ENCODE measurements at regions not wholly inside any gene's neighbourhood (a gene's known extent, or its start where the extent isn't known, plus 50 kb on each side); places are given as distances from the start of the nearest gene placed in this dataset.

- Histone ChIP-seq H3K27me3 (no peaks in the 10 kb centered on the region), H3K9me3 (no peaks in the 10 kb centered on the region), H3K4me1 (no peaks in the 10 kb centered on the region), H3K27ac (no peak overlapping the region), H3K4me3 (no peak overlapping the region), H3K36me3 (no peaks in the 10 kb centered on the region), H3K9ac (ENCODE audit: low read depth in 2 of 2, low read length in 2 of 2) (no peak overlapping the region)
- no peak for TF ChIP-seq CTCF (IDR thresholded peaks at IDR 0.05)
- no peak for DNase-seq
- intact Hi-C loops (cut with DNase I) = no loop called here
Observed at GRCh38 chr7:115462301-115463015, 540.6 kb downstream of the MDFIC start.

DNA sequence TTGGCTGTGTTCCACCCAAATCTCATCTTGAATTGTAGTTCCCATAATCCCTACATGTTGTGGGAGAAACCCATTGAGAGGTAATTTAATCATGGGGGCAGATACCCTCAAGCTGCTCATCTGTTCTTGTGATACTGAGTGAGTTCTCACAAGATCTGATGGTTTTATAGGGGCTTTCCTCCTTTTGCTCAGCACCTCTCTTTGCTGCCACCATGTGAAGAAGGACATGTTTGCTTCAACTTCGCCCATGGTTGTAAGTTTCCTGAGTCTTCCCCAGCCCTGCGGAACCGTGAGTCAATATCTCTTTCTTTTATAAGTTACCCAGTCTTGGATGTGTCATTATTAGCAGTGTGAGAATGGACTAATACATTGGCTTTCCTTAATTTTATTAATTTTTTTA, 527.8 kb downstream of the MDFIC start:
- TF ChIP-seq CTCF (IDR thresholded peaks at IDR 0.05) = no peak
- intact Hi-C loops (cut with DNase I) = no loop called here
- no peaks in the 10 kb centered on the region for H3K27me3 ChIP-seq

GRCh38 chr7:115447495-115447894, 525.6 kb downstream of the MDFIC start:
- no peaks in the 10 kb centered on the region for H3K9me3 ChIP-seq
- no peak for TF ChIP-seq CTCF (IDR thresholded peaks at IDR 0.05)
- H3K36me3 ChIP-seq = no peaks in the 10 kb centered on the region
- intact Hi-C loops (cut with DNase I) = no loop called here
- H3K4me1 ChIP-seq = no peaks in the 10 kb centered on the region
- H3K4me3 ChIP-seq = no peak overlapping the region
- H3K27ac ChIP-seq = no peak overlapping the region
- no peak for DNase-seq
- H3K9ac ChIP-seq (ENCODE audit: low read depth in 2 of 2, low read length in 2 of 2) = no peak overlapping the region
- H3K27me3 ChIP-seq = no peaks in the 10 kb centered on the region

More for the DNA sequence above, 527.8 kb downstream of the MDFIC start:
- no peaks in the 10 kb centered on the region for H3K36me3 ChIP-seq
- H3K27ac ChIP-seq = no peak overlapping the region
- no peak overlapping the region for H3K4me3 ChIP-seq
- H3K4me1 ChIP-seq = no peaks in the 10 kb centered on the region
- no peaks in the 10 kb centered on the region for H3K9me3 ChIP-seq
- H3K9ac ChIP-seq (ENCODE audit: low read depth in 2 of 2, low read length in 2 of 2) = no peak overlapping the region
- DNase-seq = no peak

DNA sequence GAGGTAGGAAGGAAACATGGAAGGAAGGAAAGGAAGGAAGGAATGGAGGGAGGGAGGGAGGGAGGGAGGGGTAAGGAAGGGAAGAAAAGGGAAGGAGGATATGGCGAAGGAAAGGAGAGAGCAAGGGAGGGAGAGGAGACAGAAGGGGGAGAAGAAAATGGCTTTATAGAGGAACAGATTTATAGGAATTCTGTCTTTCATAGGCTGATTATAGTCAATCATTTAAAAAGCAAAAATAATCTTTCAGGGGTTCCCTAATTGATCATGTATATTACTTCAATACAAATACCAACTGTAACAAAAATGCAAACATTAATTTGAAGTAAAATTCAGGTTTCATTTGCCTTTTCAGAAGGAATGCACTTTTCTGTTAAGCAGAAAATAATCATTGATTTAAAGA, 519.1 kb downstream of the MDFIC start:
- H3K4me1 ChIP-seq = no peaks in the 10 kb centered on the region
- intact Hi-C loops (cut with DNase I) = no loop called here

DNA sequence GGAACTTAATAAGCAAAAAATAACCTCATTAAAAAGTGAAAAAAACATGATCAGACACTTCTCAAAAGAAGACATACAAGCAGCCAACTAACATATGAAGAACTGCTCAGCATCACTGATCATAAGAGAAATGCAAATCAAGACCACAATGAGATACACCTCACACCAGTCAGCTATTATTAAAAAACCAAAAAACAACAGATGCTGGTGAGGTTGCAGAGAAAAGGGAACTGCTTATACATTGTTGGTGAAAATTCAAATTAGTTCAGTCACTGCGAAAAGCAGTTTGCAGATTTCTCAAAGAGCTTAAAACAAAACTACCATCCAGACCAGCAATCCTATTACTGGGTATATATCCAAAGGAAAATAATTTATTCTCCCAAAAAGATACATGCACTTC, 513.3 kb downstream of the MDFIC start:
- Histone ChIP-seq H3K9me3 (no peaks in the 10 kb centered on the region), H3K27ac (no peak overlapping the region), H3K27me3 (no peaks in the 10 kb centered on the region), H3K4me3 (no peak overlapping the region), H3K36me3 (no peaks in the 10 kb centered on the region), H3K9ac (ENCODE audit: low read depth in 2 of 2, low read length in 2 of 2) (no peak overlapping the region), H3K4me1 (no peaks in the 10 kb centered on the region)
- TF ChIP-seq CTCF (IDR thresholded peaks at IDR 0.05) = no peak
- no peak for DNase-seq
- intact Hi-C loops (cut with DNase I) = no loop called here

More for the DNA sequence above, 519.1 kb downstream of the MDFIC start:
- no peak for TF ChIP-seq CTCF (IDR thresholded peaks at IDR 0.05)
- no peak for DNase-seq
- H3K27ac ChIP-seq = no peak overlapping the region
- H3K27me3 ChIP-seq = no peaks in the 10 kb centered on the region
- no peaks in the 10 kb centered on the region for H3K36me3 ChIP-seq
- no peak overlapping the region for H3K4me3 ChIP-seq
- no peak overlapping the region for H3K9ac ChIP-seq (ENCODE audit: low read depth in 2 of 2, low read length in 2 of 2)
- H3K9me3 ChIP-seq = no peaks in the 10 kb centered on the region

Measured in colonic mucosa (tissue), 4 donors.